ENCODE measurements at regions not wholly inside any gene's neighbourhood (a gene's known extent, or its start where the extent isn't known, plus 50 kb on each side); places are given as distances from the start of the nearest gene placed in this dataset.
A peak's percentile ranks its signal among the peaks of the same experiment; 100 is the strongest.

DNA sequence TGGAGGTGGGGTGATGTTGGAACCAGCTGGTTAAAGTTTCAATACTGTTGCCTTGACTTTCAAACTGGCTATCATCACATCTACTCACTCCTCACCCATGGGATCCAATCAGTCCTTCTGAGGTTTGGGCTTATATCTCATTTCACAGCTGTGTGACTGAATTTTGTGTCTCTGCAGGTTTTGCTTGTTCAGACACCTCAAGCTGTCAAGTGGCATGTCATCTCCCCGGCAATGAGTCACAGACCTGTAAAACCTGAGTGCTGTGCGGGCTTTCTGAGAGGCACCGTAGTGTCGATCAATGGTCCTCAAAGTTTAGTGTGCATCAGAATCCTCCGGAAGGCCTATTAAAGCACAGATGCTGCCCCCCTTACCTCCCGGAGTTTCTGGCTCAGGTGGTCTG lies 86.4 kb upstream of the RORA start:
- peaks cover 0 to 15% (median 0%) of the 10 kb centered on the region in 5 donors for H3K4me1 ChIP-seq (ENCODE audit: control insufficient read depth in 5 of 5, insufficient read depth in 5 of 5, low read length in 5 of 5)
- no peak overlapping the region for H3K9ac ChIP-seq (ENCODE audit: insufficient read depth in 1 of 2, low read length in 2 of 2)
- DNase-seq (no peak), ATAC-seq (ENCODE audit: insufficient read depth, low FRiP score) (no peak)
- H3K27ac ChIP-seq (ENCODE audit: low read depth in 1 of 2, low read length in 1 of 2) = no peak overlapping the region
- TF ChIP-seq CTCF (IDR thresholded peaks at IDR 0.05; ENCODE audit: control extremely low read depth, extremely low read depth) = no peak
- WGBS, 2 donors = 91 to 95% methylated on average over 6 of the region's 6 CpGs
- H3K4me3 ChIP-seq = no peak overlapping the region
- H3K27me3 ChIP-seq (ENCODE audit: control insufficient read depth in 3 of 3, insufficient read depth in 3 of 3, low read length in 2 of 3) = peaks cover 0 to 6% (median 0%) of the 10 kb centered on the region in 3 donors
- H3K36me3 ChIP-seq (ENCODE audit: control insufficient read depth in 4 of 4, insufficient read depth in 4 of 4, low read length in 4 of 4) = no peaks in the 10 kb centered on the region
- peaks cover 0 to 2% (median 0%) of the 10 kb centered on the region in 4 donors for H3K9me3 ChIP-seq (ENCODE audit: control insufficient read depth in 4 of 4, insufficient read depth in 3 of 4, low read length in 3 of 4)

DNA sequence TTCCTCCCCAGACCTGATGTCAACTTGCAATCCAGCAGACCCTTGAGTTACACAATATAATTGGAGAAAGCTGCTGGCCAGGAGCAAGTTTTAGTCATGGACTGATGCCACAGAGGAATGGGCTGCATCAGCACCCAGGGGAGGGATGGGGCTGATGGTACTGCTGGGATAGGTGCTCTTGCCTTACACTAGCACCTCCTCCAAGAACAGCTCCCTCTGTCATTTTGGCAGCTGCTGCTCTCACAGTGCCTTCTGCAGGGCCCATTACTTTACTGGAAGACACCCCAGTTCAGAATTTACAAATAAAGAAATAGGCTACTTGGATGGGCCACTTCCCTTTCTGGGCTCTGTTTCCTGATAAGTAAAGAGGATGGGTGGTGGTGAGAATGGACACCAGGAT lies 85.3 kb upstream of the RORA start:
- Histone ChIP-seq H3K9ac (ENCODE audit: insufficient read depth in 1 of 2, low read length in 2 of 2) (no peak overlapping the region), H3K27ac (ENCODE audit: low read depth in 1 of 2, low read length in 1 of 2) (no peak overlapping the region), H3K36me3 (ENCODE audit: control insufficient read depth in 4 of 4, insufficient read depth in 4 of 4, low read length in 4 of 4) (no peaks in the 10 kb centered on the region), H3K4me3 (no peak overlapping the region), H3K27me3 (ENCODE audit: control insufficient read depth in 3 of 3, insufficient read depth in 3 of 3, low read length in 2 of 3) (peaks cover 0 to 6% (median 0%) of the 10 kb centered on the region in 3 donors), H3K9me3 (ENCODE audit: control insufficient read depth in 4 of 4, insufficient read depth in 3 of 4, low read length in 3 of 4) (peaks cover 0 to 2% (median 0%) of the 10 kb centered on the region in 4 donors), H3K4me1 (ENCODE audit: control insufficient read depth in 5 of 5, insufficient read depth in 5 of 5, low read length in 5 of 5) (peaks cover 0 to 21% (median 5%) of the 10 kb centered on the region in 5 donors)
- DNase-seq (no peak), ATAC-seq (ENCODE audit: insufficient read depth, low FRiP score) (no peak)
- no peak for TF ChIP-seq CTCF (IDR thresholded peaks at IDR 0.05; ENCODE audit: control extremely low read depth, extremely low read depth)

- H3K9me3 ChIP-seq (ENCODE audit: control insufficient read depth in 4 of 4, insufficient read depth in 3 of 4, low read length in 3 of 4) = peaks cover 0 to 2% (median 0%) of the 10 kb centered on the region in 4 donors
- H3K9ac ChIP-seq (ENCODE audit: insufficient read depth in 1 of 2, low read length in 2 of 2) = no peak overlapping the region
- no peaks in the 10 kb centered on the region for H3K27me3 ChIP-seq (ENCODE audit: control insufficient read depth in 3 of 3, insufficient read depth in 3 of 3, low read length in 2 of 3)
- ATAC-seq (ENCODE audit: insufficient read depth, low FRiP score) (no peak), DNase-seq (peak in 1 of 3 donors; percentile 21)
- no peaks in the 10 kb centered on the region for H3K36me3 ChIP-seq (ENCODE audit: control insufficient read depth in 4 of 4, insufficient read depth in 4 of 4, low read length in 4 of 4)
- peaks cover 0 to 23% (median 5%) of the 10 kb centered on the region in 5 donors for H3K4me1 ChIP-seq (ENCODE audit: control insufficient read depth in 5 of 5, insufficient read depth in 5 of 5, low read length in 5 of 5)
- H3K4me3 ChIP-seq = no peak overlapping the region
- WGBS, 2 donors = 81% methylated on average over 5 of the region's 5 CpGs
- H3K27ac ChIP-seq (ENCODE audit: low read depth in 1 of 2, low read length in 1 of 2) = no peak overlapping the region
- no peak for TF ChIP-seq CTCF (IDR thresholded peaks at IDR 0.05; ENCODE audit: control extremely low read depth, extremely low read depth)
Observed at GRCh38 chr15:61309617-61310016, 80.5 kb upstream of the RORA start.

GRCh38 chr15:61309031-61309511 lies 80.0 kb upstream of the RORA start:
- Histone ChIP-seq H3K4me3 (no peak overlapping the region), H3K9me3 (ENCODE audit: control insufficient read depth in 4 of 4, insufficient read depth in 3 of 4, low read length in 3 of 4) (peaks cover 0 to 2% (median 0%) of the 10 kb centered on the region in 4 donors), H3K9ac (ENCODE audit: insufficient read depth in 1 of 2, low read length in 2 of 2) (no peak overlapping the region), H3K4me1 (ENCODE audit: control insufficient read depth in 5 of 5, insufficient read depth in 5 of 5, low read length in 5 of 5) (peaks cover 0 to 23% (median 5%) of the 10 kb centered on the region in 5 donors), H3K27ac (ENCODE audit: low read depth in 1 of 2, low read length in 1 of 2) (no peak overlapping the region), H3K27me3 (ENCODE audit: control insufficient read depth in 3 of 3, insufficient read depth in 3 of 3, low read length in 2 of 3) (no peaks in the 10 kb centered on the region), H3K36me3 (ENCODE audit: control insufficient read depth in 4 of 4, insufficient read depth in 4 of 4, low read length in 4 of 4) (no peaks in the 10 kb centered on the region)
- ATAC-seq (ENCODE audit: insufficient read depth, low FRiP score) (no peak), DNase-seq (peak; percentile 82 to 91 (median 89))
- WGBS, 2 donors = 55 to 61% methylated on average over 7 of the region's 7 CpGs
- no peak for TF ChIP-seq CTCF (IDR thresholded peaks at IDR 0.05; ENCODE audit: control extremely low read depth, extremely low read depth)

Data from lung (tissue), 11 donors.